Testis (tissue), 2 donors: ENCODE measurements at regions not wholly inside any gene's neighbourhood (a gene's known extent, or its start where the extent isn't known, plus 50 kb on each side); places are given as distances from the start of the nearest gene placed in this dataset.
"Not testable (repeated sequence)": the region's sequence is repeated elsewhere in the genome, so short reads cannot be mapped to it uniquely, and the experiment has no call there.

Source experiments
- DNase-seq: peaks from one replicate; pipeline ENCODE4 v3.0.0-alpha.2; 2019
- H3K27ac ChIP-seq, 2 donors: fragments of 200-600 bp; sonication (generic); one replicate each; pipeline ENCODE4 v1.5.1; 2019
- H3K27me3 ChIP-seq: fragments of 200-600 bp; sonication (generic); one replicate; pipeline ENCODE4 v1.5.1; 2019
- H3K36me3 ChIP-seq: fragments of 200-600 bp; sonication (generic); one replicate; pipeline ENCODE4 v1.5.1; 2017; ENCODE audit warnings: low read depth; ENCODE audit errors: missing control alignments
- H3K4me1 ChIP-seq: fragments of 200-600 bp; sonication (generic); one replicate; pipeline ENCODE4 v1.5.1; 2019
- H3K4me3 ChIP-seq, 2 donors: fragments of 200-600 bp; sonication (generic); one replicate each; pipeline ENCODE4 v1.5.1; 2017 to 2019
- H3K9me3 ChIP-seq: fragments of 200-600 bp; sonication (generic); one replicate; pipeline ENCODE4 v1.5.1; 2017
- CTCF ChIP-seq, 3 experiments: fragments of 450-650 bp in 2 of 3; fragments of 200-600 bp in 1 of 3; sonication (generic) in 1 of 3; IDR thresholded peaks; one replicate each; pipeline ENCODE4 v1.5.1; 2016 to 2019; ENCODE audit warnings: antibody characterized with exemption in 3 of 3, mild to moderate bottlenecking in 2 of 3, moderate library complexity in 1 of 3
- POLR2A ChIP-seq: fragments of 450-650 bp; IDR thresholded peaks from one replicate; pipeline ENCODE4 v1.6.1; 2017; ENCODE audit warnings: antibody characterized with exemption, mild to moderate bottlenecking, moderate library complexity
- WGBS, 2 donors: methylation state at CpG; one replicate each; pipeline ENCODE4 v1.1.5; 2018; 5-methylcytosine and 5-hydroxymethylcytosine counted together
- intact Hi-C: fragments of 100-400 bp; cut with DNase I; formaldehyde crosslinking; loops from one replicate; pipeline ENCODE4 v1.15.1; 2023; ENCODE audit warnings: low total_unique reads

- WGBS, 2 donors, result 91 to 92% methylated on average over 2 of the region's 2 CpGs
- Histone ChIP-seq H3K4me1 (no peaks in the 10 kb centered on the region), H3K27me3 (no peaks in the 10 kb centered on the region), H3K4me3 (no peak overlapping the region), H3K36me3 (no peaks in the 10 kb centered on the region), H3K9me3 (no peaks in the 10 kb centered on the region), H3K27ac (no peak overlapping the region)
- no peak for TF ChIP-seq CTCF (IDR thresholded peaks at IDR 0.05)
- no peak for TF ChIP-seq POLR2A
- DNase-seq, result no peak
- intact Hi-C loops, result no loop called here
Observed at GRCh38 chr9:81072758-81073157, 616.6 kb downstream of the TLE1 start.

GRCh38 chr9:81071108-81071507, 618.2 kb downstream of the TLE1 start:
- DNase-seq, result no peak
- H3K27ac ChIP-seq, result no peak overlapping the region
- H3K27me3 ChIP-seq, result no peaks in the 10 kb centered on the region
- no peaks in the 10 kb centered on the region for H3K4me1 ChIP-seq
- intact Hi-C loops, result no loop called here
- H3K9me3 ChIP-seq, result no peaks in the 10 kb centered on the region
- TF ChIP-seq CTCF (IDR thresholded peaks at IDR 0.05), result no peak
- no peak for TF ChIP-seq POLR2A
- 47 to 74% methylated on average over 2 of the region's 2 CpGs for WGBS, 2 donors
- H3K36me3 ChIP-seq, result no peaks in the 10 kb centered on the region
- no peak overlapping the region for H3K4me3 ChIP-seq

- Histone ChIP-seq H3K27ac (no peak overlapping the region), H3K4me3 (no peak overlapping the region), H3K4me1 (no peaks in the 10 kb centered on the region), H3K9me3 (no peaks in the 10 kb centered on the region), H3K36me3 (no peaks in the 10 kb centered on the region), H3K27me3 (no peaks in the 10 kb centered on the region)
- no peak for DNase-seq
- intact Hi-C loops, result no loop called here
- TF ChIP-seq POLR2A, result no peak
- no peak for TF ChIP-seq CTCF (IDR thresholded peaks at IDR 0.05)
- 81 to 84% methylated on average over 9 of the region's 9 CpGs for WGBS, 2 donors
Observed at GRCh38 chr9:81070689-81071088, 618.7 kb downstream of the TLE1 start.

GRCh38 chr9:81069923-81070322, 619.4 kb downstream of the TLE1 start:
- H3K4me3 ChIP-seq, result no peak overlapping the region
- no peak overlapping the region for H3K27ac ChIP-seq
- 87 to 91% methylated on average over 4 of the region's 4 CpGs for WGBS, 2 donors
- H3K27me3 ChIP-seq, result no peaks in the 10 kb centered on the region
- intact Hi-C loops, result no loop called here
- H3K9me3 ChIP-seq, result no peaks in the 10 kb centered on the region
- TF ChIP-seq CTCF (IDR thresholded peaks at IDR 0.05) (no peak), POLR2A (no peak)
- no peaks in the 10 kb centered on the region for H3K36me3 ChIP-seq
- H3K4me1 ChIP-seq, result no peaks in the 10 kb centered on the region
- no peak for DNase-seq

GRCh38 chr9:81069038-81069795, 620.1 kb downstream of the TLE1 start:
- Histone ChIP-seq H3K36me3 (no peaks in the 10 kb centered on the region), H3K27me3 (no peaks in the 10 kb centered on the region), H3K4me3 (no peak overlapping the region), H3K9me3 (no peaks in the 10 kb centered on the region), H3K27ac (no peak overlapping the region), H3K4me1 (no peaks in the 10 kb centered on the region)
- TF ChIP-seq CTCF (IDR thresholded peaks at IDR 0.05), result no peak
- TF ChIP-seq POLR2A, result no peak
- intact Hi-C loops, result no loop called here
- 94 to 98% methylated on average over 2 to 3 of the region's 3 CpGs for whole genome bisulfite sequencing, 2 donors
- no peak for DNase-seq

- H3K4me3 ChIP-seq, H3K36me3 ChIP-seq, H3K27me3 ChIP-seq, H3K9me3 ChIP-seq, H3K4me1 ChIP-seq, DNase-seq, H3K27ac ChIP-seq, intact Hi-C loops: not testable (repeated sequence)
- 66 to 86% methylated on average over 3 of the region's 3 CpGs for WGBS, 2 donors
Observed at GRCh38 chr9:81062995-81063394, 626.4 kb downstream of the TLE1 start.
